ENCODE measurements at regions not wholly inside any gene's neighbourhood (a gene's known extent, or its start where the extent isn't known, plus 50 kb on each side); places are given as distances from the start of the nearest gene placed in this dataset.

DNA sequence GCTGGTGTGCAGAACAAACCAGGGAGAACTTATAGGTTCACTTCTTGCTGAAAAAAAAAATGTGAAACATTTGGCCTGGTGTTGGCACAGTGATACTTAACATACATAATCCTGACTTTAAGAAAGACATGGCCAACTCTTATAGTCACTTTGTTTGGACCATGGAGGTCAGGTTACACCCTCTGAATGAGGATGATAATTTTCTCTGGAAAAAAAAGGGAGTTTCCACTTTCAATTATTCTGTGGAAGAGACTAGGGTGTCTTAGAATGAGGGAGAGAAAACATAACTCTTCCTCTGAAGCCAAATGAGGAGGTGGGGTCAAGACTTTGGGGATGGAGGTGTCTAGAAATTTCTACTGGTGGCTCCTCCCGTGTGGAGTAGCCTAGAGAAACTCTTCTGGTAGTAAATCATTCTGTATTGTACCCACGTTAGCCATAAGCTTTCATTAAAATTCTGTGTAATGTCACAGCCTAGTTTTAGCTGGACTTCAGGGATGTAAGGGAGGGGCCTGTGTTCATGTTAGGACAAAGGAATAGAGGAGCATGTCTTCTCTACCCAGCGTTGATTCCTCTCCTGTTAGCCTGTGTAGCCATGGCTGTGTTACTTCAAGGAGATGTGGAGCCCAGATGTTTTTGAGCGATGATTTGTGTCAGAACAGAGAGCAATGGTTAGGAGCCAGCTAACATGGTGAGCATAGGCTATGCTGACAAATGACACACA lies 328.3 kb downstream of the GPAT3 start:
- H3K27ac ChIP-seq = no peak overlapping the region
- TF ChIP-seq, protein P1, sequence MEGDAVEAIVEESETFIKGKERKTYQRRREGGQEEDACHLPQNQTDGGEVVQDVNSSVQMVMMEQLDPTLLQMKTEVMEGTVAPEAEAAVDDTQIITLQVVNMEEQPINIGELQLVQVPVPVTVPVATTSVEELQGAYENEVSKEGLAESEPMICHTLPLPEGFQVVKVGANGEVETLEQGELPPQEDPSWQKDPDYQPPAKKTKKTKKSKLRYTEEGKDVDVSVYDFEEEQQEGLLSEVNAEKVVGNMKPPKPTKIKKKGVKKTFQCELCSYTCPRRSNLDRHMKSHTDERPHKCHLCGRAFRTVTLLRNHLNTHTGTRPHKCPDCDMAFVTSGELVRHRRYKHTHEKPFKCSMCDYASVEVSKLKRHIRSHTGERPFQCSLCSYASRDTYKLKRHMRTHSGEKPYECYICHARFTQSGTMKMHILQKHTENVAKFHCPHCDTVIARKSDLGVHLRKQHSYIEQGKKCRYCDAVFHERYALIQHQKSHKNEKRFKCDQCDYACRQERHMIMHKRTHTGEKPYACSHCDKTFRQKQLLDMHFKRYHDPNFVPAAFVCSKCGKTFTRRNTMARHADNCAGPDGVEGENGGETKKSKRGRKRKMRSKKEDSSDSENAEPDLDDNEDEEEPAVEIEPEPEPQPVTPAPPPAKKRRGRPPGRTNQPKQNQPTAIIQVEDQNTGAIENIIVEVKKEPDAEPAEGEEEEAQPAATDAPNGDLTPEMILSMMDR (conservative IDR thresholded peaks at IDR 0.05) = no peak

DNA sequence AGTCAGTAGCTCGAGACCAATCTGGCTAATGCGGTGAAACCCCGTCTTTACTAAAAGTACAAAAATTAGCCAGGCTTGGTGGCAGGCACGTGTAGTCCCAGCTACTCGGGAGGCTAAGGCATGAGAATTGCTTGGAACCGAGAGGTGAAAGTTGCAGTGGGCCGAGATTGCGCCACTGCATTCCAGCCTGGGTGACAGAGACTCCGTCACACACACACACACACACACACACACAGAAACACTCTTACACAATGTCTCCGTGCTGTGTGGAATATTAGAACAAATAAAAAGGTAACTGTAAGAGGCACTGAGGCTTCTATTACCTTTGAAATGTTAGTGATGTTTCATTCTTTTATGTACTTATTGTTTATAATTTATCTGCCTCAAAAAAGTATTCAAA lies 326.6 kb downstream of the GPAT3 start:
- TF ChIP-seq, protein P1 (conservative IDR thresholded peaks at IDR 0.05) = no peak
- H3K27ac ChIP-seq = no peak overlapping the region

DNA sequence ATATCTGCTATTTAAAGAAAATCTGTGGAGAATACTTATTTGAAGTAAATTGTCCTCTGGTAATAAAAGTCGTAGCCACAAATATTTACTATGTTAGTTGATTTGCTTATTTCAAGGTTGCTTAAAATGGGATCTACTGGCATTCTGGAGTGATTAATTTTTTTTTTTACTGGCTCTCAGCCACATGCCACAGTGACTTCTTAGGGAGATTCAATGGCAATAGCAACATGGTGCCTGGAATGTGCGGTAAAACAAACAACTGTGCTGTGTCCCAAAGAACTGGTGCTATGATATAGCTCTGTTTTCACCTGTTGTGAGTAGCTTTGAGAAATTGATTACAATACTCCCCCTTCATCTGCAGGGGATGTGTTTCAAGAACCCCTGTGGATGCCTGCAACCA lies 324.3 kb downstream of the GPAT3 start:
- TF ChIP-seq, protein P1 (conservative IDR thresholded peaks at IDR 0.05) = no peak
- no peak overlapping the region for H3K27ac ChIP-seq

DNA sequence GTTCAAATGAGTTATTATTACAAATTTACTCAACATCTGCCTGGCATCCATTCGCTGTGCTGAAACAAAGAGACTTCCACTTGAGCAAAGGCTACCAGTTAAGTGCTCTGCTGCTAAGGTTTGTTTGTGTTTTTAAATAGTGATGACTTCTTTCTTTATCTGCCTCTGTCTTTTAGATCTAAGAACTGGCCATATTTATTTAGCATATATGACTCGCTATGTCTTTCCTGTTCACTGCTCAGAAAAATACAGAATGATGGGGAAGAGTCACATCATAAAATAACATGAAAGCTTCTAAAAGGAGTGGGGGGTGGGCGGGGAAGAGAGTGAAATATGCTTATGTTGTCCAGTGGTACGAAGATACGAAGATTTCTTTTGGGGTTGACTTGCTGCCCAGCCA lies 322.2 kb downstream of the GPAT3 start:
- TF ChIP-seq, protein P1 (conservative IDR thresholded peaks at IDR 0.05) = no peak
- no peak overlapping the region for H3K27ac ChIP-seq

DNA sequence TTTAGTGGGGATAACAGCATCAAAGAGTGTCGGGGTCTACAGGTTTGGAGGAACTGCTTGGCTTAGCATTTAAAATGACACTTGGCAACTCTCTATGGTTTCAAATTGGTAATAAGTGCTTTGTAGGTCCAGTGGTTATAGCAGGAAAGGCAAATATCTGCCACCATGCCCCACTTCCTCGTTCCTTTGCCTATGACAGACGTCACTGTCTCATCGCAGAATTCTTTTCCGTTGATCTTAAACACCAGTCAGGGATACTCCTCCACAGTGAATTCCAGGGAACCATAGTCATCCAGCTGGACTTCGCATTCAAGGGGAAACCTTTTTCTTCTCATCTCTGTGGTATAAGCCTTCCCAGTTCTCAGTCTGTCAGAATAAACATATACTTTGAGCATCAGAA lies 319.1 kb downstream of the GPAT3 start:
- no peak overlapping the region for H3K27ac ChIP-seq
- TF ChIP-seq, protein P1 (conservative IDR thresholded peaks at IDR 0.05) = no peak

DNA sequence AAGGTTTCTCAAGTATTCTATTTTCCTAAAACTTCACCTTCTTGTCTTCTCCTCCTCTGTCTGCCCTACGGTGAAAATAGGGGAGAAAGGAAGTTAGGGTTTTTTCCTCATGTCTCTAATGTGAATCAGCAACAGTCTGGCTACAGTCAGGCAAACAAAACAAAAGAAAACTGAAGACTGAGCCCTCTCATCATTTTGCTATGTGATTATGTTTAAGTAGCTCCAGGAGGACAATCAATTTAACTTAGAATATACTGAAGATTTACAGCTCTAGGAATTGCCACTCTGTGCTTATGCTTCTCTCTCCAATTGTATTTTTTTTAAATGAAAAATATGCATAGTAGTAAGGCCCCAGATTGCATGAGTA lies 316.2 kb downstream of the GPAT3 start:
- TF ChIP-seq, protein P1 (conservative IDR thresholded peaks at IDR 0.05) = no peak
- no peak overlapping the region for H3K27ac ChIP-seq

DNA sequence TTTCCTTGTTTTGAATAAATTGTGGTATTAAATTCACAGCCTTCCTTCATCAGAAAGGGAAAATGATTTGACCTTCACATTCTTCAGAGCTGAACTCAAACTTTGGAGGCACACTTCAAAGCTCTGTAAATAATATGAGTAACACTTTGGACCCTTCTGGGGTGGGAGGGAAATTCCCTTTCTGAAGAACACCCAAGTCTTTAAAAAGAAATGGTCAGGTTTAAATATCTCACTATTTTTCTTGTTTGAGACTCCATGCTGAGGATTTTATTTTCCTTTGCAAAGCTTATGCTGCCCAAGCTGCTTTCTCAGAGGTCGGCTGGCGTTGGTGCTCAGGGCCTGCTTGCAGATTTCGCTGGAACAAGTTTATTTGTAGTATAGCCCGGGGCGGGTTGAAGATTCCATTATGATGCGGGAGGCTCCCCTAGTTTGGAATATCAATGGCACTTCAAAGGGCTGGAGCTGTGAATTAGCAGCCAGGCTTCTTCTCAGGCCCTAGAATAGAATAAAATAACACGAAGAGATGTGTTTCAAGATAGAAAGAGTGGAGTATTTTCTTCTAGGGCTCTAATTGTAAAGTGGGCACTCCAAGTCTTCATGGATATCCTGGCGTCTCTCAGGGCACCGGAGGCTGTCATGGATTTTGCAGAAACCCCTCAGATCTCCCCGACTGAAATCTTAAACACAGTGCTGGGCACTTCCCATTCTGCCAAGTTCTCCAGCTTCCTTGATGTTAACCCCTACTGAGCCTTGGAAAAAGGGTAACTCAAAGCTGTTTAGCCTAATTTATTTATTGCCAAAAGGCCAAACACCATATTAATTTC lies 315.6 kb downstream of the GPAT3 start:
- H3K27ac ChIP-seq = no peak overlapping the region

More for the DNA sequence above, 315.6 kb downstream of the GPAT3 start:
- TF ChIP-seq, protein P1 (conservative IDR thresholded peaks at IDR 0.05) = no peak
